DMS153 treated with DMSO at 0.1 percent for 48 hours (cell line): ENCODE measurements at regions not wholly inside any gene's neighbourhood (a gene's known extent, or its start where the extent isn't known, plus 50 kb on each side); places are given as distances from the start of the nearest gene placed in this dataset.

Experiments used
- DNase-seq: peaks from one replicate; lab custom pipeline; 2025; ENCODE audit not compliant: unreplicated experiment; lab: John Stamatoyannopoulos, UW

DNA sequence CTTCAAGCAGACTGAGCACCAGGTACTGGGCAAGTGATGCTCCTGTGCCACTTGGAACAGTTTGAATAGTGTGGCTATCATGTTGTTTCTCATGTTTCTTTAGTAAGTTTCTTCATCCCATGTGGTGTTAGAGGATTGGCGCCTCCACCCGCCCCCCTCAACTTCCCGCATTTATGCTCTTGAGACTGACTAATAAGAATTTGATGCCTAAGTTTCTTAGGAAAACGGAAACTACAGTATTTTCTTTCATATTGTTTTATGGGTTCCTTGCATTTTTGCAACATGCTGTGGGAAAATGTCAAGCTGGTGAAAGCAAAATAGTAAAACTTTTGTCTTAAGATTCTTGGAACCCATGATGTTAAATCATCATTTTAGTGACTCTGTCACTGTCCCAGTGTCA lies 101.2 kb upstream of the SLC4A4 start:
- no peak for DNase-seq

DNA sequence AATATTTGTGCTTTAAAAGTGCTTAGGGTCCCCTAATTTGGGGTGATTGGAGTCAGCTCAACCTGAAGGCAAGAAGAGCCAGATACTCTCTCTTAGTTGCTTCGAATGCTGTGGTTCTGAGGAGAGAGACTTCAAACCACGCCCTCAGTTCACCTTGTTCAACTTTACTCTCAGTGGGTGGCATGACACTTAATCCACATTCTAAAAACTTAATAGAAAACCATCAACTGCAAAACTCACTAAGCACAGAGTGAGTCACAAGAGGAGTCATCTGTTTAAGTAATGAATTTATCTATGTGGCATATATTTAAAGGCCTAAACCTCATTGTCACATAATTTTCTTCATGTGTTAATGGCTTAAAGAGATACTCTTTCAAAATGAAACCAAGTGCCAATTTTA lies 99.5 kb upstream of the SLC4A4 start:
- no peak for DNase-seq

DNA sequence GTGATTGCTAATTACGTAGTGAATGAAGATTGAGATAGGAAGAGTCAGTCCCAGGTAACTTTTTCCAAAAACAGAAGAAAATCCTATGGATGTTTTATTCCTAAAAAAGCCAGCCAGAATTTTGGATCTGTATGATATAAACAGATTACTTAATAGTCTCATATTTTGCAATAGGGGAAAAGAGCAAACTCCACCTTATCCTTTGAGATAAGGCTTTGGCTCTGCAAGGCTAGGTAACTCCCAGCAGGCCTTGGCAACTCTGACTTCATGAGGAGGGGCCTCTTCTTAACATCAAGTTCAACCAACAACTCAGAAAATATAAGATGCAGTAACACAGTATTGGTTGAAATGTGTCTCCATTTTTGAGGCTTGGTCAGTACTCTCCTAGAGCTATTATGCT lies 98.7 kb upstream of the SLC4A4 start:
- no peak for DNase-seq

DNA sequence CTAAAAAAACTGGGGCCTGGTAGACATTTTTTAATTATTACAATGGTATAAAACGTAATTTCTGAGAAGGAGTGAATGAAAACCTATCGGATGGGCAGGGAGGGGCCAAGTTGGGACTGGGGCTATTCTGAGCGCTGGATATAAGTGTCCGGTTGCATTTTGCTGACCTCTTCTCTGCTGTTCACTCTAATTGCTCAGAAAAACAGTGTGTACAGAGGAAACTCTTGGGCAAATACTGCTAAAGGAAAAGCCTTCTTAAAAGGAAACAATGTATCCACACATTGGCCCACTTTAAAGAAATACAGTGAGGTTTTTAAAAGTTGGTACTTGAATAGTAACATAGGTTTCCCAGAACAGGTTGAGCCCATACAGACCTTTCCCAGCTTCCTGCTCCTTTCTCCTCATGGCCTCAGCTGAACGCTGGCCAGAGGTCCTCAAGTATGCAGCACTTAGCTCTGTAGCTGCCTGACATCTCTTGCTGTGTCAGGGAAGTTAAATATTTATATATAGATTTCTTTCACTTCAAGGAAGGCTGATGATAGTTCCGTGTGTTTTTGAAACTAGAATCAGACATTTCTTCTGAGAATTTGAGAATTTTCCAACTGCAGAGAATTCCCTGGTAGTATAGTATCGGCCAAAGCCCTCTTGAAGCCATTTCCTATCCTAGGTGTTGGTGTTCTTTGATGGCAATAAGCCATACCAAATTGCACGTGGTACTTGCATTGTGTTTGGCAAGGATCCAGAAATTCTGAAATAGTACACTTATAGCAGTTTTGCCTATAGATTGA lies 97.1 kb upstream of the SLC4A4 start:
- no peak for DNase-seq

DNA sequence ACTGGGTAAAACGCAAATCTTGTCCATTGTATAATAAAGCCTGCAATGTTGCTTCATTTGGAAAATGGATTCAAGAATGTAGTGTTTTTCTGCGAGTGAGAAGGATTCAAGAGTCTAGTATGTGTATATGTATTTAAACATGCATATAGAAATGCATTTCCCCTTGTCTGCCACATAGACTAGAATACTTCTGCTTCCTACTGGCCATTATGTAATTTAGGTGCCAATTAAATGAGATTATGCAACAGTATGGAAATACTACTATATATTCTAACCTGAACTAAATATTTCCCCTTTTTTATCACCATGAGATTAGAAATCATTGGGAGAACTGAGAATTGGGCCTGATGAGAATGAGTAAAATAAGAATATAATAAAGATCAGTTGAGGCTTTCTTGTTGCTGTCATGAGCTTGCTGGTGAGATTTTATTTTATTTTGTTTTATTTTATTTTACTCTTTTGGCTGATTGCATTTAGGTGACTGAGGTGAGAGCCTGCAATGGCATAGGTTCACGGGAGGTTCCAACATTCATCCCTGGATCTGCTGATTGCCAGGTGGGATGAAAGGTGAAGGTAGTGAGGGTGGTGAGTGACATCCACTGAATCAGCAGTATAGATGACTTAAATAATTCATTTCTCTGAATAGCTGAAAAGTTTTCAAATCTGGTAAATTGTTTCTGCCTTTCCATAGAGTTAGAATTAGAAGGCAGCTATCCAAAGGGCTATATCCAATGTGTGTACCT lies 95.6 kb upstream of the SLC4A4 start:
- no peak for DNase-seq

DNA sequence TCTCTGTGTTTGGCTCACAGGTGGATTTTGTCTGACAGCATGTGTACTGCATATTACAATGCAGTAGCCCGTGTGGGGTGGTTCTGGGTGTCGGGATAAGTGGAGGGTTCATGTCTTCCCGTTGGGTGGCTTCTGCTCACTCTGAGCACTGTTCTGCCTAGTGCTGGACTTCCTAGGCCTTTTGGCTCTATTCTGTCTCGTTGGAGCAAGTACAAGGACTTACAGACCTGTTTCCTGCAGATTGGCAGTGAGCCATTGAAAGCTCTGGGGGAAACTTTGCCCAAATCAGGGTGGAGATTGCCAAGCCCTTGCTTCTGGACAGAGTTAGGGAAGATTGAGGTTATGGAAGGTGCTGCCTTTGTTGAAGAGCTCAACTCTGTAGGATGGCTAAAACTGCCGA lies 91.1 kb upstream of the SLC4A4 start:
- DNase-seq, result no peak

DNA sequence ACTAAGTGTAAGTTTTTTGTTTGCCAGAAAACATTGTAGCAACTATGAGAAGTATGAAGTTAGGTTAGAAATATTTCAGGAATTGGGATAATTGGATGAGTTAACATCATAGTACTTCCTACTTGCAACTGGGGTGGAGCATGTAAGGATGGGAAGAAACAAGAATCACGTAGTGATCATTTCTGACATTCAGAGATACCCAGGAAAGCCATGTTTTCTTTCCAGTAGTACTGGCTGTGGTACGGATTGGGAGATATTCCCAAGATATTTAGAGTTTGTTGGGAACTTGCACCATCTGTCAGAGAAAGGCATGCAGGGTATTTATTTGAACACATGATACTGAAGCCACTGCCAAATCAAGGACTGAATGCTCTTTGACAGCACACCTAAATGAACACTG lies 87.6 kb upstream of the SLC4A4 start:
- no peak for DNase-seq

DNA sequence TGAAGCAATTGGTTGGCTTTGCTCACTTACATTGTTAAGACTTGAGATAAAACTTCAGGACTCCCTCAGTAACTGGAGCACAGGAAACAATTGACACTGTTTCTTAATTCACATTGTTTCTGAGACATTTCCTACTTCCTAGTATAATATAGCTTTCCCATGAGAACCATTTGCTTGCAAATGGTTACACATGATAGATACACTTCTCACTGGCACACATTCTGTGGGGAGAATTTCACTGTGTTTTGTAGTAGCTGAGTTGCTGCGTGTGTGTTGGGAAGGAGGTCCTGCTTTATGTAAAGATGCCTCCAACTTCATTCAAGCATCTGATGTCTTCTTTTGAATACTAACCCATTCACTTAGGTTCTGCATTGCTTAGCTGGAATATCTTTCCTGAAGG lies 85.3 kb upstream of the SLC4A4 start:
- DNase-seq, result no peak

DNA sequence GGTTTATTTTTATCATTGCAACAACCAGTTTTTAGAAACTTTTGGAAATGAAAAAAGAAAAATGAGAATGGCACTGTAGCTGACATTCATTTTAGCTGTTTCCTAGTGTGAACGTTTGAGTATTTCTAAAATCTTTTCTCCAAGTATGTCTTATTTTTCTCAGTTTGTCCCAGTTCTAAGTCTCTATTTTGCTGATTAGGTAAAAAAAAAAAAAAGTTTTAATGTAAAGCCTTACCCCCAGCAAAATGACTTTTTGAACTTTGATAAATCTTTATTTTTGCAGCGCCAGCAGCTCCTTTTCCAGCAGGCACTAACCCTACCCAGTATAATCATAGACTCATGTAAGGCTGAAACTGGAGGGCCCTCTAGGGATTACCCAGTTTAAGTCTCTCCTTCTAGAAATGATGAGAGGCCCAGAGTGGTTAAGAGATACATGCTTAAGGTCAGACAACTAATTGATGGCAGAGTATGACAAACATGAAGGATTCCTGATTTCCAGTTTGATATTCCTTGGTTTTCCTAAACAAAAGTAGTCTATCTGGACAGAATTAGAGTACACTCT lies 84.3 kb upstream of the SLC4A4 start:
- DNase-seq, result no peak

DNA sequence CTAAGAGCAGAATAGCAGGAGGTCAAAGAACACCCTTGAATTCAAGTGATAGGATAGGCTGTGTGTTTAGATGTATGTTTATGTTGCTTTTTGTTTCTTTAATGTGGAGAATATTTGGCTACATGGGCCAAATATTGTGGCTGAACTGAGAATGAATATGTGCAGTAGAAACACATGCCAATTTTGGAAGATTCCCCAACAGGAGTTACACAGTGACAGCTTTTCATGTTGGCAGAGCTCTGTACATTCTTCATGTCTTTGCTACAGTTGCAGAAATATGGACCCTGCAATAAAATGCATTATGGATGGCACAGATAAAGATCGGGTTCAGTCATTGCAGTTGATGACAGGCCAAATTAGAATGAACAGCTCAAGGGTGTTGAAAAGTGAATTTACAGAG lies 82.8 kb upstream of the SLC4A4 start:
- DNase-seq, result no peak

DNA sequence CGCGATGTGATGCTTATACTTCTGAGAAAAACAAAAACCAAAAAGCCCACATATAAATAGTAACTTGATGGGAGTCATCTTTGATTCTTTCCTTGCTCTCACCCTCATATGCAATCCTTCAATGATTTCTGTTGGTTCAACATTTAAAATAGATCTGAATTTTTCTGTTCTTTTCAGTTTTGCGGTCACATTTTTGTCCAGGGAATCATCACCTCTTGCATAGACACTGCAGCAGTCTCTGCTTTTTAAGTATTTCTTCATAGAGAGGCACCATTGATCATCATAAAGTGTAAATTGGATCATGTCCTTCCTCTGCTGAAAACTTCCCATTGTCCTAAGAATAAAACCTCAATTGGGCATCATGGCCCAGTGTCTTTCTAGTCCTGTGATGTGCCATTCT lies 81.1 kb upstream of the SLC4A4 start:
- no peak for DNase-seq

DNA sequence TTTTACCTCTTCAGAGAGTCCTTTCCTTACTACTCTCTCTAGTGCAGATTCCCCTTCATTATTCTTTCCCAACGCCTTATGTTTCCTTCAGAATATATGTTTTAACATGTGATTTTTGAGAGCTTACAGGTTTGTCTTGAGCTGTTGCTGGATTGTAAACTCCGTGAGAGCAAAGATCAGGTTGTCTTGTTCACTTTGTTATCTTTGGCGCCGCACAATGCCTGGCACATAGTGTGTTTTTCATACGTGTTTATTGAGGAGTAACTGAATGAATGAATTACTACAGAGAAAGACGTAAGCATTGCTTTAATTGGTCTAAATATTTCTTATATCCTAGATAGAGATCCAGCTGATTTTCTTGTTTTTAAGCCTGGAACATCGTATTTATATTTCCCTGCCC lies 80.5 kb upstream of the SLC4A4 start:
- no peak for DNase-seq

DNA sequence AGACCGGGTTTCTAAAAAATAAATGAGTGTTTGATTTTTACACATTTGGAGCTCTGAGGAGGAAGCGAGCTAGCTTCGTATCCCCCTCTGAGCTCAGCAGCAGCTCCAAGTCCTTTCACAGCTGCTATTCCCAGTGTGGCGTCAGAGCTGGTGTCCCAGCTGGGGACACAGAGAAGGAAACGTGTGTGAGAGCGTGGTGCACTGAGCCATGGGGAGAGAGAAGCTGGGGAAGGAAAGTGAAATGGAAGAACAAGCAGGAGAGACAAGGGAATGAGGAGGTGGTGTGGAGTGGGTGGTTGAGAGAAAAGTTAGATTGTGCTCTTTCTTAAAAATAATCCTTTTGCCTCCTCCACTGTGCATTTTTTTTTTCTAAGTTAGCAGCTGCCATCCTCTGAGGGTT lies 79.5 kb upstream of the SLC4A4 start:
- DNase-seq, result no peak

DNA sequence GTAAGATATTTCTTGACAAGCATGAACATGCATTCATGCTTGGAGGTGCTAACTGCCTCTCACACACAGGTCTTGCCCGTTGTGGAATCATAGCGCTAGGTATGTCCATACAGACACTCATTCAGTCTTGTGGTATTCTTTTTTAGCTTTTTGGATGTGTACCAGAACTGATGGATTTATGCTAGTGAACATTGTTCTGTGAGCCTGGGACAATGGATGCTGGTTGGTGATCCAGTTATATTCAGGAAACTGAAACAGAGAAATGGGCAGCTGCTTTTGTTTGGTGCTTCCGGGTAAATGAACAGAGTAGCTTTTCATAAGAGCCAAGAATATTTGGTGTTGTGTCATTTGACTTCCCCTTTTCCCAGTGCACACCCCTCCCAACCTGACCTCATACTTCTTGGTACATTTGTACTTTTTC lies 78.9 kb upstream of the SLC4A4 start:
- no peak for DNase-seq

DNA sequence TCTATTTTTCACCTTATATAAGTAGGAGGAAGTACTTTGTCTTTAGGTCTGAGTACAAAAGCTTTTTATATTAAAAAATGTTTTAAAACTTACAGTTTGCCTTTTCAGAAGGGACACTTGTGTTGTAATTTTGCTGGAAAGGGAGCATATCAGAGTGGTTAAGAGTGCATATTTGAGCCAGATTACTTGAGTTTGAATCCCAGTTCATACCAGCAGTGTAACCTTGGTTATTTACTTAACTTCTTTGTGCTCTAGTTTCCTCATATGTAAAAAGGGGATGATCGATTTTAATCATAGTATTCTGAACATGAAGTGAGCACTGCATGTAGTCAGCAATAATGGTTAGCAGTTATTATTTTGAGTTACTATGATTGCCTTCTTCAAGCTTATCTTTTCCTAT lies 78.3 kb upstream of the SLC4A4 start:
- DNase-seq, result no peak

DNA sequence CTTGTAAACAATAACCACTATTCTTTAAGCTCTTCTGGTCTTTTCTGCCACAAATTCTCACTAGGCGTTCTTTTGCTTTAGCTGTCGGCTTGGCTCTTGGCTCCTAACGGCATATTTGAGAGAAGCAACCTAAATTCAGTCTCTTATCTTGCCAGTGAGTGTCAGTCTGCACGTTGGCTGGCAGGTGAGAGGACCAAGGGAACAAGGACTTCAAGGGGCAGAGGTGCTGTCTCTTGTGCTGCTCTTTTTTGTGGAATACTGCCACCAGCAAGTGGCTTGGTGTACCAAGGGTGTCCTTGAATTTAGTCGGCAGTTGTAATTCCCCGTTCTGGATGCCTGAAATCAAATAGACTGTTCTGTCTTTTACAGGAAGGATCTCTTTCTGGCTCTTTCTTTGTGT lies 77.8 kb upstream of the SLC4A4 start:
- DNase-seq, result no peak

DNA sequence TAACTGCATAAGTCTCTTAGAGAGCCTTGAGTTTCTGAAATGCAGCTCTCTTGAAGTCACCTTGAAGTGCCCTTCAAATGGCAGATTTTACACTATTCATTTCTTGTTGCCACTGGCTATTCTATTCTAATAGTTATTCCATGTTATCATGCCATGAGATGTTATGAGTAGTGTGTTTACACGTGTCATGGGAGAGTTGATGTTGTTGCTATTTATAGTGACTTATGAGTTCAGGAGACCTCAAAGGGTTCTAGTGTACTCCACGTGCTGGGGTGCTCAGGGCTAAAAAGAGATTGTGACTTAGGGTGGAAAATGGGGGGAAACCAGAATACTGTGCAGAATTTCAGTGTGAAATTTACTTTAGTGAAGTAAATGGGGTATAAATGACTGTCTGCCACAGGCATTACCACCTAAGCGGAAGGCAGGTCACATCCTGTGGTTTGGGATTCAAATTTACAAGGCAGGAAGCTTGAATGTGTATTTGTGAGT lies 77.1 kb upstream of the SLC4A4 start:
- no peak for DNase-seq

DNA sequence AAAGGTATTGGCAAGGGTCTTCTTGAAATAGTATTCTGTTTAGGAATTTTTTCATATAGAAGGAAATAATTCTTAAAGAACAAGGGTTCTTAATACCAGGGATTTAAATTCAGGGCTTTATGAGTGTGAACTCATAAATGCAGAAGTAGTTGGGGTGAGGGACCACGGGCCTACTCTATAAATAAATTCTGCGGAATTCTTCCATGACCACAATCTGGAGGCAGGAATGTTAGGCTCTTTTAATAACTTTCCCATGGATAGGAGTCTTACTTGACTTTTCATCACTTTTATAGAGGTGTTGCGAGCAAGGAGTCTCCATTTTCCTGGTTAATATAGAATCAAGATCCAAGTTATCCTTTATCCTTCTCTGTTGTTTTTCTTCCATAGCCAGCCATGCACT lies 76.7 kb upstream of the SLC4A4 start:
- no peak for DNase-seq

DNA sequence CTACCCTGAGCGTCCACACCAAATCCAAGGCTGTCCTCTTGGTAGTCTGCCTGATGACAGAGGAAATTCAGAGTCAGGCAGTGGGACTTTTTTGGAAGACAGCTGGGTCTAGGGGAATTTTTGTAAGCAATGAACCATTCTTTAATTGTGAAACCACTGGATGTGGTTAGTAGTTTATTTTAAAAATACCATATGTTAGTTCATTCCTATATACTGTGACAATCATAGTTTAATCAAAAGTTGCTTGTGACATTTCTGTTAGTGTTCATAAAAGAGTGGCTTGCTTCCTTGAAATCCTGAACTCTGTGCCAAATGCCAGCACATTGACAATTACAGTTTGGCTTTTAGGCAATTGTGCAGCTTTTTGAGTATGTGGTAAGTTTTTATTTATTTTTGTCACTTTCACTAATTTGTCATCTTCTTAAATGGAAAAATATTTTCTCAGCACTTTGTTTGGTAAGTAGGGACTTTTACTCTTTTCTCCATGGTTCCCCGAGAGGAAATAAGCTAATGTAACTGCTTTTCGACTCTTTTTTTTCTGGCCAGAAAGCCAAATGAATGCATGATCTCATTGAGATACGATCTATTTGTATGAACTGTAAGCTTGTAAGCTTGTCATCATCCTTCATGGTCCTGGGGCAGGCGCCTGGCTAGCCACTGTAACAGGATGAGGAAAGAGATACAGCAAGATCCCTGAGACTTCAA lies 72.6 kb upstream of the SLC4A4 start:
- no peak for DNase-seq

DNA sequence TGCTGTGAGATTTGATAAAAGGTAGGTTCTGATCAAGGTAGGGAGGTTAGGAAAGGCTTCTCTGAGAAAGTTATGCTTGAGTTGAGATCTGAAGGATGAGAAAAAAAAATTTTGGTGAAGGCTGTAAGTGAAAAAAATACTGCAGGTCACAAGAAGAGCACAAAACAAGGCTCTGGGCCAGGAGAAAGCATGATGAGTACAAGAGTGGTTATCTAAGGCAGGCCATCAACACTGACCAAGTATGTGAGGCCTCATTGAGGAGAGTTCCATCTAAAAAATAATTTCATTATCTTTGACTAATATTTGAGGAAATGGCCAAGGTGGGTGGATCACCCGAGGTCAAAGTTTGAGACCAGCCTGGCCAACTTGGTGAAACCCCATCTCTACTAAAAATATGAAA lies 71.6 kb upstream of the SLC4A4 start:
- DNase-seq, result no peak

DNA sequence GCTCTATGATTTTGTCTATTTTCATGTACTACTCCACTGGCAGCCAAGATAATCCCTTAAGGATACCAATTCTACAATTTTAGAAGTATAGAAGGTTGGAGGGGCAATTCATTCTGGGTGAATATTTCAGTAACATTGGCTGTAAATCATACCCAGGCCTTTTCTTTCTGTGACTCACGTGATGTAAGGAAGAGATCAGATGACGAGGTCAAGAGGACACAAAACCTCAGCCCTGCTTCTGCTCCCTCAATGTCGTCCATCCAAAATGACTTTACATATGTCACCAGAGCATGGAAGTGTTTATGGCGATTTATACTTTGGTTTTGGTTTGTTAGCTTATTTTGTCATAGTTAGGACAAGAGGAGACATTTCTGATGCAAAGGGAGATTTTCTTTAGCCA lies 70.7 kb upstream of the SLC4A4 start:
- DNase-seq, result no peak

DNA sequence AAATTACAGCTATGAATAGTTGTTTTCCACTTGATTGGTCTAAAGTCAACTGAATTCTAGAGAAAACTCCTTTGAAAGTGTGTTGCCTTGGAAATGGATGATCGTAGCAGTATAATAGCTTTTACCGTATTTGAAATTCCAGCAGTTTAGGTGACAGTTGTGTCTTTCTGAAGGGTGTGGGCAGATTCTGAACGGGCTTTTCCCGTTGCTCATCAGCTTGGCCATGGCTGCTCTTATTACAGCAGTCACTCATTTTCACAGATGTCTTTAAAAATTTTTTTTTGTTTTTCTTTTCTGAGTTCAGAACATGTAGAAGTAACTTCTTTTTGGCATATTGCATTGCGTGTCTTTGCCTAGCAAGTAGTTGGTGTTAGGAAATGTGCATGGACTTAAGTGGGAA lies 69.6 kb upstream of the SLC4A4 start:
- no peak for DNase-seq
